K562 (cell line): ENCODE measurements at regions not wholly inside any gene's neighbourhood (a gene's known extent, or its start where the extent isn't known, plus 50 kb on each side); places are given as distances from the start of the nearest gene placed in this dataset.

Experiments used
- ATAC-seq: fragments of 200-7000 bp; cut with Tn5 transposase; 3 replicates; pipeline ENCODE4 v1.9.1; 2020; ENCODE audit warnings: moderate library complexity
- BruUV-seq: library from RNA; stranded (reverse); fragments of 400-500 nt; replicated peaks from 2 replicates; lab custom pipeline; 2021; lab: Mats Ljungman, UMichigan
- CTCF ChIA-PET: fragments of 300-600 bp; formaldehyde crosslinking; extraction: SDS; loops from one replicate; lab custom pipeline; 2021; ENCODE audit warnings: low intra/inter-chr PET ratio; lab: Yijun Ruan, JAX
- POLR2A ChIA-PET: fragments of 300-600, 350-650 bp; sonication (Branson Sonifier 250); formaldehyde crosslinking; extraction: SDS; loops from one replicate; lab custom pipeline; 2021; ENCODE audit warnings: antibody characterized with exemption, inconsistent platforms; lab: Yijun Ruan, JAX
- DNase-seq, 4 experiments: peaks; one replicate each; pipeline versions ENCODE4 v3.0.0 to v3.0.0-alpha.2; 2011 to 2018; ENCODE audit warnings: low spot score in 3 of 4, mixed read lengths in 3 of 4; ENCODE audit errors: extremely low read depth in 1 of 4
- FAIRE-seq: peaks from 2 replicates; lab custom pipeline; 2011; peaks lifted over from hg19 to GRCh38; lab: Jason Lieb, UNC
- H2AFZ ChIP-seq: 2 replicates; pipeline ENCODE4 v1.6.0; 2011; ENCODE audit warnings: low read depth, low read length, control low read depth, inconsistent platforms
- H3K27ac ChIP-seq: fragments of 200-600 bp; 3 replicates; pipeline ENCODE4 v1.8.0; 2011; ENCODE audit warnings: low read depth, mild to moderate bottlenecking, control low read depth, inconsistent platforms, low read length, moderate library complexity, mixed read lengths; ENCODE audit errors: extremely low read depth
- H3K27me3 ChIP-seq, 2 experiments: fragments of 300-600 bp in 1 of 2; 2 replicates in 1 of 2; 3 replicates in 1 of 2; pipeline versions ENCODE4 v1.6.0 to v1.8.0; 2011; ENCODE audit warnings: inconsistent platforms in 2 of 2, low read length in 2 of 2, mild to moderate bottlenecking in 1 of 2, mixed read lengths in 1 of 2, moderate library complexity in 1 of 2; ENCODE audit not compliant: control insufficient read depth in 2 of 2, insufficient read depth in 2 of 2
- H3K36me3 ChIP-seq: fragments of 300-600 bp; 3 replicates; pipeline ENCODE4 v1.8.0; 2011; ENCODE audit warnings: mild to moderate bottlenecking, low read length, inconsistent platforms; ENCODE audit not compliant: control insufficient read depth, insufficient read depth
- H3K4me1 ChIP-seq, 2 experiments: fragments of 200-600 bp in 1 of 2; replicated peaks in 1 of 2; 2 replicates in 1 of 2; 3 replicates in 1 of 2; pipeline versions ENCODE4 v1.5.1 to v1.8.0; 2011; ENCODE audit warnings: inconsistent platforms in 2 of 2, low read length in 2 of 2, mild to moderate bottlenecking in 1 of 2, mixed read lengths in 1 of 2, moderate library complexity in 1 of 2; ENCODE audit not compliant: control insufficient read depth in 2 of 2, insufficient read depth in 2 of 2
- H3K4me2 ChIP-seq: 2 replicates; pipeline ENCODE4 v1.6.1; 2011; ENCODE audit warnings: low read length, control low read depth, inconsistent platforms, mixed read lengths; ENCODE audit not compliant: insufficient read depth
- H3K4me3 ChIP-seq: fragments of 200-600 bp; sonication (generic), shearing (Covaris generic); 2 replicates; pipeline ENCODE4 v1.5.1; 2016; ENCODE audit warnings: control low read depth, inconsistent platforms
- H3K79me2 ChIP-seq: fragments of 200-600 bp; 3 replicates; pipeline ENCODE4 v1.8.0; 2011; ENCODE audit warnings: low read length, inconsistent platforms; ENCODE audit not compliant: control insufficient read depth, insufficient read depth
- H3K9ac ChIP-seq, 2 experiments: 2 replicates each; pipeline versions ENCODE4 v1.6.0 to v1.6.1; 2011; ENCODE audit warnings: low read depth in 2 of 2, low read length in 2 of 2, control low read depth in 1 of 2, inconsistent platforms in 1 of 2, mild to moderate bottlenecking in 1 of 2, mixed read lengths in 1 of 2; ENCODE audit not compliant: insufficient read depth in 1 of 2
- H3K9me1 ChIP-seq: one replicate; pipeline ENCODE4 v1.6.0; 2011; ENCODE audit warnings: inconsistent platforms, mild to moderate bottlenecking, low read length, moderate library complexity; ENCODE audit not compliant: control insufficient read depth, insufficient read depth
- H3K9me3 ChIP-seq: replicated peaks from 2 replicates; pipeline ENCODE4 v1.5.1; 2011; ENCODE audit warnings: low read depth, low read length, inconsistent platforms; ENCODE audit not compliant: control insufficient read depth, insufficient read depth
- H4K20me1 ChIP-seq: replicated peaks from 2 replicates; pipeline ENCODE4 v1.6.1; 2011; ENCODE audit warnings: low read length, inconsistent platforms, mixed read lengths; ENCODE audit not compliant: control insufficient read depth, insufficient read depth
- DACH1 ChIP-seq: fragments of 450-650 bp; IDR thresholded peaks from 2 replicates; pipeline ENCODE4 v1.6.1; 2018; ENCODE audit not compliant: partially characterized antibody
- ELF2 ChIP-seq: fragments of 250-450 bp; sonication (Bioruptor Pico); IDR thresholded peaks from 2 replicates; pipeline ENCODE4 v1.5.0; 2021; ENCODE audit warnings: mild to moderate bottlenecking
- FOS ChIP-seq: IDR thresholded peaks from 3 replicates; pipeline ENCODE4 v1.6.1; 2011; ENCODE audit not compliant: insufficient read length; ENCODE audit errors: extremely low read depth
- HDAC6 ChIP-seq: IDR thresholded peaks from 2 replicates; pipeline ENCODE4 v1.6.1; 2012; ENCODE audit warnings: low read depth, mild to moderate bottlenecking, control low read depth, inconsistent platforms, low read length, moderate library complexity
- NBN ChIP-seq: fragments of 450-650 bp; IDR thresholded peaks from 2 replicates; pipeline ENCODE4 v1.6.1; 2016; ENCODE audit warnings: low read depth, mild to moderate bottlenecking
- PML ChIP-seq: IDR thresholded peaks from 2 replicates; pipeline ENCODE4 v1.6.1; 2012; ENCODE audit warnings: low read length, inconsistent platforms
- RFX7 ChIP-seq: fragments of 250-450 bp; sonication (Bioruptor Pico); IDR thresholded peaks from 2 replicates; pipeline ENCODE4 v1.5.1; 2021; ENCODE audit warnings: mild to moderate bottlenecking
- SNIP1 ChIP-seq: fragments of 450-650 bp; IDR thresholded peaks from 2 replicates; pipeline ENCODE4 v1.7.1; 2017; ENCODE audit warnings: low read depth, mild to moderate bottlenecking
- TAF15 ChIP-seq: fragments of 200-400 bp; formaldehyde crosslinking; IDR thresholded peaks from 2 replicates; pipeline ENCODE4 v1.6.1; 2017; ENCODE audit warnings: mild to moderate bottlenecking, low read depth, low read length, moderate library complexity
- ZBTB40 ChIP-seq, 2 experiments: fragments of 450-650 bp in 1 of 2; sonication (generic) in 1 of 2; formaldehyde crosslinking in 1 of 2; IDR thresholded peaks; 2 replicates each; pipeline versions ENCODE4 v1.7.1 to v1.9.0; 2016 to 2022; ENCODE audit warnings: inconsistent platforms in 1 of 2, mild to moderate bottlenecking in 1 of 2, missing genetic modification reagents in 1 of 2
- ZNF134 ChIP-seq: fragments of 250-450 bp; sonication (Bioruptor Pico); conservative IDR thresholded peaks from 2 replicates; pipeline ENCODE4 v1.4.0; 2020
- ZNF764 ChIP-seq: fragments of 250-450 bp; sonication (Bioruptor Pico); IDR thresholded peaks from 2 replicates; pipeline ENCODE4 v1.4.0; 2020; ENCODE audit warnings: low read depth, mild to moderate bottlenecking, moderate library complexity
- WGBS: fragments of 100-300 bp; shearing (Covaris generic); methylation state at CpG from one replicate; pipeline ENCODE4 v1.1.6; 2016; ENCODE audit warnings: low coverage, mixed read lengths; ENCODE audit not compliant: insufficient coverage; ENCODE audit errors: missing lambda C conversion rate; 5-methylcytosine and 5-hydroxymethylcytosine counted together
- in situ Hi-C: fragments of 300-500 bp; cut with MboI; formaldehyde crosslinking; loops from 4 replicates; pipeline ENCODE4 v1.15.0; 2018; ENCODE audit warnings: inconsistent platforms, mixed read lengths
- intact Hi-C: fragments of 100-400 bp; cut with micrococcal nuclease; formaldehyde crosslinking; loops from 2 replicates; pipeline ENCODE4 v1.14.2; 2022

- Histone ChIP-seq H3K27ac (no peak overlapping the region), H3K36me3 (no peaks in the 10 kb centered on the region), H4K20me1 (no peaks in the 10 kb centered on the region), H3K27me3 (peaks cover 9 to 20% of the 10 kb centered on the region in 2 experiments; a peak in 4 of 5 replicates), H3K4me1 (no peaks in the 10 kb centered on the region), H3K9ac (no peak overlapping the region), H3K9me1 (no peaks in the 10 kb centered on the region), H2AFZ (no peak overlapping the region), H3K4me2 (no peak overlapping the region), H3K79me2 (no peaks in the 10 kb centered on the region), H3K9me3 (no peaks in the 10 kb centered on the region), H3K4me3 (no peak overlapping the region)
- intact Hi-C loops, result no loop called here
- no peak for ATAC-seq
- in situ Hi-C loops, result no loop called here
- WGBS, result 0% methylated on average over 6 of the region's 6 CpGs
- CTCF ChIA-PET, result no interaction called here
- FAIRE-seq, result no peak
- BruUV-seq, result no TSS peak
- DNase-seq, result no peak
- POLR2A ChIA-PET, result no interaction called here
- TF ChIP-seq ZNF134 (CRISPR knock-in tag) (no peak), DACH1 (no peak), PML (no peak), ZNF764 (CRISPR knock-in tag) (no peak), SNIP1 (no peak), ZBTB40 (IDR thresholded peaks at IDR 0.05) (no peak), ZBTB40 (CRISPR knock-in tag; IDR thresholded peaks at IDR 0.05) (no peak), ELF2 (CRISPR knock-in tag) (no peak), RFX7 (CRISPR knock-in tag) (no peak), NBN (no peak), TAF15 (no peak), HDAC6 (no peak), FOS (no peak)
These were observed 56.2 kb upstream of the JCAD start for GRCh38 chr10:30115626-30115940.
